IMR-90 (cell line): ENCODE measurements at regions not wholly inside any gene's neighbourhood (a gene's known extent, or its start where the extent isn't known, plus 50 kb on each side); places are given as distances from the start of the nearest gene placed in this dataset.
A peak's percentile ranks its signal among the peaks of the same experiment; 100 is the strongest.

Experiments used
- ATAC-seq: fragments of 200-7000 bp; cut with Tn5 transposase; 2 replicates; pipeline ENCODE4 v1.9.1; 2020; ENCODE audit warnings: low read depth, mild to moderate bottlenecking, moderate library complexity
- BruUV-seq: library from RNA; stranded (reverse); fragments of 400-500 nt; replicated peaks from 2 replicates; lab custom pipeline; 2021; lab: Mats Ljungman, UMichigan
- CTCF ChIA-PET: fragments of 300-600 bp; formaldehyde crosslinking; extraction: SDS; loops from one replicate; lab custom pipeline; 2021; ENCODE audit warnings: antibody characterized with exemption; lab: Yijun Ruan, JAX
- POLR2A ChIA-PET: fragments of 300-600 bp; sonication (Branson Sonifier 250); formaldehyde crosslinking; loops from one replicate; lab custom pipeline; 2022; ENCODE audit warnings: antibody characterized with exemption; ENCODE audit not compliant: unreplicated experiment; lab: Charles Lee
- DNase-seq: peaks from one replicate; pipeline ENCODE4 v3.0.0; 2013
- H2AFZ ChIP-seq: replicated peaks from 2 replicates; pipeline ENCODE3; 2013; ENCODE audit warnings: low read length, mild to moderate bottlenecking; ENCODE audit not compliant: poor library complexity
- H2AK5ac ChIP-seq: 2 replicates; pipeline ENCODE4 v1.6.1; 2013; ENCODE audit warnings: low read depth, low read length, inconsistent platforms
- H2AK9ac ChIP-seq: replicated peaks from 2 replicates; pipeline ENCODE3; 2013; ENCODE audit warnings: mild to moderate bottlenecking, low read depth, low read length, moderate library complexity; ENCODE audit not compliant: poor library complexity
- H2BK120ac ChIP-seq: 2 replicates; pipeline ENCODE4 v1.6.1; 2013; ENCODE audit warnings: low read depth, low read length, inconsistent platforms
- H2BK15ac ChIP-seq: 3 replicates; pipeline ENCODE4 v1.6.1; 2013; ENCODE audit warnings: low read depth, low read length, inconsistent platforms
- H2BK20ac ChIP-seq: 2 replicates; pipeline ENCODE4 v1.6.1; 2013; ENCODE audit warnings: low read depth, mild to moderate bottlenecking, inconsistent platforms, low read length, moderate library complexity
- H2BK5ac ChIP-seq: 2 replicates; pipeline ENCODE4 v1.6.1; 2013; ENCODE audit warnings: mild to moderate bottlenecking, low read depth, low read length, inconsistent platforms; ENCODE audit not compliant: poor library complexity, severe bottlenecking
- H3K14ac ChIP-seq: replicated peaks from 2 replicates; pipeline ENCODE4 v1.6.1; 2013; ENCODE audit warnings: low read depth, low read length, inconsistent platforms
- H3K18ac ChIP-seq: 2 replicates; pipeline ENCODE4 v1.6.1; 2013; ENCODE audit warnings: low read depth, low read length, control low read depth
- H3K23ac ChIP-seq: 2 replicates; pipeline ENCODE4 v1.6.1; 2013; ENCODE audit warnings: low read depth, low read length, inconsistent platforms
- H3K27ac ChIP-seq: 2 replicates; pipeline ENCODE4 v1.5.1; 2013; ENCODE audit warnings: mild to moderate bottlenecking, control low read depth, low read length; ENCODE audit not compliant: insufficient read depth
- H3K27me3 ChIP-seq: 2 replicates; pipeline ENCODE4 v1.6.1; 2013; ENCODE audit warnings: low read length; ENCODE audit not compliant: control insufficient read depth, insufficient read depth
- H3K36me3 ChIP-seq: 2 replicates; pipeline ENCODE4 v1.6.1; 2013; ENCODE audit warnings: low read length, mixed read lengths; ENCODE audit not compliant: control insufficient read depth, insufficient read depth
- H3K4ac ChIP-seq: 2 replicates; pipeline ENCODE4 v1.6.1; 2013; ENCODE audit warnings: low read depth, low read length, inconsistent platforms
- H3K4me1 ChIP-seq: 2 replicates; pipeline ENCODE4 v1.6.1; 2013; ENCODE audit warnings: low read length, mixed read lengths; ENCODE audit not compliant: control insufficient read depth, insufficient read depth
- H3K4me2 ChIP-seq: 2 replicates; pipeline ENCODE4 v1.6.1; 2013; ENCODE audit warnings: low read depth, mild to moderate bottlenecking, control low read depth, low read length, moderate library complexity
- H3K4me3 ChIP-seq: 2 replicates; pipeline ENCODE4 v1.5.1; 2013; ENCODE audit warnings: low read depth, mild to moderate bottlenecking, control low read depth, low read length, moderate library complexity; ENCODE audit not compliant: insufficient read depth
- H3K56ac ChIP-seq: 2 replicates; pipeline ENCODE4 v1.6.1; 2013; ENCODE audit warnings: low read length, inconsistent platforms; ENCODE audit not compliant: insufficient read depth; ENCODE audit errors: extremely low read depth
- H3K79me1 ChIP-seq, 2 experiments: 2 replicates each; pipeline ENCODE4 v1.6.1; 2013; ENCODE audit warnings: low read length in 2 of 2, inconsistent platforms in 1 of 2, low read depth in 1 of 2
- H3K9ac ChIP-seq: 2 replicates; pipeline ENCODE4 v1.6.1; 2013; ENCODE audit warnings: low read depth, low read length, control low read depth
- H3K9me1 ChIP-seq: 2 replicates; pipeline ENCODE4 v1.6.1; 2013; ENCODE audit warnings: low read length, inconsistent platforms; ENCODE audit not compliant: insufficient read depth
- H3K9me3 ChIP-seq: 2 replicates; pipeline ENCODE4 v1.6.1; 2013; ENCODE audit warnings: low read length; ENCODE audit not compliant: control insufficient read depth, insufficient read depth
- H4K20me1 ChIP-seq: 2 replicates; pipeline ENCODE4 v1.6.1; 2013; ENCODE audit warnings: low read length, inconsistent platforms; ENCODE audit not compliant: insufficient read depth
- H4K5ac ChIP-seq: 2 replicates; pipeline ENCODE4 v1.6.1; 2013; ENCODE audit warnings: mild to moderate bottlenecking, low read depth, low read length, control low read depth
- H4K8ac ChIP-seq, 2 experiments: 2 replicates each; pipeline ENCODE4 v1.6.1; 2013; ENCODE audit warnings: low read depth in 2 of 2, low read length in 2 of 2, control low read depth in 1 of 2, inconsistent platforms in 1 of 2
- H4K91ac ChIP-seq: 2 replicates; pipeline ENCODE4 v1.6.1; 2013; ENCODE audit warnings: low read depth, low read length, inconsistent platforms; ENCODE audit not compliant: insufficient read depth
- CEBPB ChIP-seq: IDR thresholded peaks from 2 replicates; pipeline ENCODE4 v1.6.1; 2012; ENCODE audit warnings: low read depth, low read length, improper control_type of control experiment
- CHD1 ChIP-seq: IDR thresholded peaks from 2 replicates; pipeline ENCODE4 v1.6.1; 2012; ENCODE audit warnings: low read depth, low read length, improper control_type of control experiment
- CTCF ChIP-seq: conservative IDR thresholded peaks from 2 replicates; pipeline ENCODE4 v1.5.1; 2012; ENCODE audit warnings: mild to moderate bottlenecking, low read depth, low read length, improper control_type of control experiment
- ELK1 ChIP-seq: fragments of 150-350 bp; IDR thresholded peaks from 2 replicates; pipeline ENCODE4 v1.6.1; 2016; ENCODE audit warnings: low read depth, mild to moderate bottlenecking, low read length, moderate library complexity, borderline replicate concordance
- FOS ChIP-seq: fragments of 150-350 bp; IDR thresholded peaks from 2 replicates; pipeline ENCODE4 v1.6.1; 2016; ENCODE audit warnings: low read depth, low read length
- MAFK ChIP-seq: IDR thresholded peaks from 2 replicates; pipeline ENCODE4 v1.6.1; 2012; ENCODE audit warnings: low read depth, low read length, improper control_type of control experiment
- MAZ ChIP-seq: IDR thresholded peaks from 2 replicates; pipeline ENCODE4 v1.6.1; 2012; ENCODE audit warnings: low read depth, mild to moderate bottlenecking, low read length, improper control_type of control experiment, moderate library complexity, borderline replicate concordance
- MXI1 ChIP-seq: IDR thresholded peaks from 2 replicates; pipeline ENCODE4 v1.6.1; 2012; ENCODE audit warnings: low read depth, mild to moderate bottlenecking, low read length, moderate library complexity, borderline replicate concordance
- NFE2L2 ChIP-seq: fragments of 150-350 bp; IDR thresholded peaks from 2 replicates; pipeline ENCODE4 v1.6.1; 2016; ENCODE audit warnings: low read depth, mild to moderate bottlenecking, low read length
- POLR2A ChIP-seq: IDR thresholded peaks from 2 replicates; pipeline ENCODE4 v1.6.1; 2012; ENCODE audit warnings: mild to moderate bottlenecking, low read depth, low read length
- RCOR1 ChIP-seq: IDR thresholded peaks from 2 replicates; pipeline ENCODE4 v1.6.1; 2012; ENCODE audit warnings: mild to moderate bottlenecking, low read length, improper control_type of control experiment; ENCODE audit not compliant: insufficient replicate concordance
- RFX5 ChIP-seq: IDR thresholded peaks from 2 replicates; pipeline ENCODE4 v1.8.0; 2012; ENCODE audit warnings: low read depth, mild to moderate bottlenecking, low read length, moderate library complexity
- SMC3 ChIP-seq: fragments of 150-350 bp; IDR thresholded peaks from 2 replicates; pipeline ENCODE4 v1.6.1; 2016; ENCODE audit warnings: low read depth, mild to moderate bottlenecking, antibody characterized with exemption, low read length, moderate library complexity
- USF2 ChIP-seq: fragments of 150-350 bp; IDR thresholded peaks from 2 replicates; pipeline ENCODE4 v1.6.1; 2017; ENCODE audit warnings: mild to moderate bottlenecking, antibody characterized with exemption, low read length, low read depth
- WGBS, 2 experiments: methylation state at CpG; one replicate each; pipeline versions ENCODE4 v1.1.5 to v1.1.7; 2013; ENCODE audit warnings: missing lambda C conversion rate in 2 of 2; ENCODE audit not compliant: insufficient read length in 1 of 2; ENCODE audit errors: extremely low coverage in 2 of 2; 5-methylcytosine and 5-hydroxymethylcytosine counted together
- dilution Hi-C: fragments of 300-500 bp; cut with HindIII; formaldehyde crosslinking; loops from one replicate; pipeline ENCODE4 v1.14.3; 2018; ENCODE audit warnings: low sequenced_read_pairs; ENCODE audit not compliant: unreplicated experiment
- in situ Hi-C: fragments of 300-500 bp; cut with MboI; formaldehyde crosslinking; loops from 3 replicates; pipeline ENCODE4 v1.14.3; 2019; ENCODE audit warnings: low sequenced_read_pairs, inconsistent platforms, mixed read lengths
- intact Hi-C: fragments of 100-400 bp; cut with micrococcal nuclease; formaldehyde crosslinking; loops from 2 replicates; pipeline ENCODE4 v1.10.0; 2022

- Histone ChIP-seq H3K4ac (no peak overlapping the region), H3K27me3 (no peaks in the 10 kb centered on the region), H2AFZ (no peak overlapping the region), H3K23ac (no peak overlapping the region), H3K9me1 (peaks cover 6% of the 10 kb centered on the region), H4K8ac (no peak overlapping the region), H3K14ac (0 out of 2 replicates have a peak overlapping the region, but pooled peaks have one; percentile 45), H4K20me1 (no peaks in the 10 kb centered on the region), H3K4me1 (no peaks in the 10 kb centered on the region; the same call in 1 of the 2 replicates), H3K9ac (no peak overlapping the region), H2BK20ac (peak overlapping the region; percentile 15; the same call in 1 of the 2 replicates), H3K4me3 (no peak overlapping the region), H3K27ac (no peak overlapping the region), H3K79me1 (no peaks in the 10 kb centered on the region), H3K36me3 (no peaks in the 10 kb centered on the region), H3K56ac (no peak overlapping the region), H2BK15ac (no peak overlapping the region; the same call in 2 of the 3 replicates), H2BK120ac (no peak overlapping the region), H2AK9ac (no peak overlapping the region), H3K4me2 (no peak overlapping the region), H2AK5ac (no peak overlapping the region), H3K18ac (no peak overlapping the region), H2BK5ac (no peak overlapping the region), H3K9me3 (no peaks in the 10 kb centered on the region), H4K5ac (no peak overlapping the region), H4K91ac (no peak overlapping the region)
- ChIA-PET CTCF (no interaction called here), POLR2A (no interaction called here)
- intact Hi-C loops, result no loop called here
- DNase-seq (peak; percentile 22), ATAC-seq (no peak)
- in situ Hi-C loops, result no loop called here
- dilution Hi-C loops, result no loop called here
- no TSS peak for BruUV-seq
- 60% methylated on average over 1 of the region's 2 CpGs; no CpG with 5 or more reads in 1 of the 2 experiments for WGBS, 2 experiments
- TF ChIP-seq RFX5 (no peak), ELK1 (no peak), CHD1 (no peak), POLR2A (no peak), CTCF (no peak), RCOR1 (no peak), USF2 (no peak), SMC3 (no peak), MXI1 (no peak), MAFK (no peak), NFE2L2 (no peak), CEBPB (no peak), MAZ (no peak), FOS (no peak)
These were observed 469.0 kb downstream of the SLC4A3 start for GRCh38 chr2:220096406-220096805.
